Dedifferentiated amniotic fluid mesenchymal stem cell (primary cell): ENCODE measurements at regions not wholly inside any gene's neighbourhood (a gene's known extent, or its start where the extent isn't known, plus 50 kb on each side); places are given as distances from the start of the nearest gene placed in this dataset.
A peak's percentile ranks its signal among the peaks of the same experiment; 100 is the strongest.
"Not testable (repeated sequence)": the region's sequence is repeated elsewhere in the genome, so short reads cannot be mapped to it uniquely, and the experiment has no call there.

Experiments used
- DNase-seq: peaks from one replicate; pipeline ENCODE4 v3.0.0-alpha.2; 2016; ENCODE audit errors: extremely low spot score

GRCh38 chr11:25613865-25614264 lies 718.1 kb upstream of the ANO3 start:
- no peak for DNase-seq

GRCh38 chr11:25615069-25615468 lies 716.9 kb upstream of the ANO3 start:
- DNase-seq = no peak

GRCh38 chr11:25615841-25616240 lies 716.1 kb upstream of the ANO3 start:
- DNase-seq = no peak

GRCh38 chr11:25625094-25625493 lies 706.8 kb upstream of the ANO3 start:
- no peak for DNase-seq

- DNase-seq = no peak
Measured at GRCh38 chr11:25628030-25628429, 703.9 kb upstream of the ANO3 start.

- no peak for DNase-seq
Measured at GRCh38 chr11:25633230-25633629, 698.7 kb upstream of the ANO3 start.

- not testable (repeated sequence) for DNase-seq
Measured at GRCh38 chr11:25649220-25649619, 682.7 kb upstream of the ANO3 start.

- DNase-seq = no peak
Measured at GRCh38 chr11:25650319-25650718, 681.6 kb upstream of the ANO3 start.

- DNase-seq = no peak
Measured at GRCh38 chr11:25655636-25656035, 676.3 kb upstream of the ANO3 start.

- no peak for DNase-seq
Measured at GRCh38 chr11:25658916-25659315, 673.0 kb upstream of the ANO3 start.

- no peak for DNase-seq
Measured at GRCh38 chr11:25659706-25660105, 672.2 kb upstream of the ANO3 start.

- DNase-seq = no peak
Measured at GRCh38 chr11:25667871-25668270, 664.1 kb upstream of the ANO3 start.

- no peak for DNase-seq
Measured at GRCh38 chr11:25691959-25692358, 640.0 kb upstream of the ANO3 start.

GRCh38 chr11:25702417-25702816 lies 629.5 kb upstream of the ANO3 start:
- no peak for DNase-seq

- peak; percentile 43 for DNase-seq
Measured at GRCh38 chr11:25710975-25711374, 621.0 kb upstream of the ANO3 start.

GRCh38 chr11:25727944-25728343 lies 604.0 kb upstream of the ANO3 start:
- no peak for DNase-seq

GRCh38 chr11:25730230-25730629 lies 601.7 kb upstream of the ANO3 start:
- DNase-seq = no peak

GRCh38 chr11:25733777-25734176 lies 598.2 kb upstream of the ANO3 start:
- peak; percentile 33 for DNase-seq

GRCh38 chr11:25734591-25735211 lies 597.2 kb upstream of the ANO3 start:
- peak; percentile 73 for DNase-seq

- DNase-seq = no peak
Measured at GRCh38 chr11:25737071-25737675, 594.8 kb upstream of the ANO3 start.

- no peak for DNase-seq
Measured at GRCh38 chr11:25741886-25742285, 590.0 kb upstream of the ANO3 start.

- DNase-seq = no peak
Measured at GRCh38 chr11:25742800-25743199, 589.1 kb upstream of the ANO3 start.

- no peak for DNase-seq
Measured at GRCh38 chr11:25755381-25755780, 576.5 kb upstream of the ANO3 start.
